ENCODE measurements at regions not wholly inside any gene's neighbourhood (a gene's known extent, or its start where the extent isn't known, plus 50 kb on each side); places are given as distances from the start of the nearest gene placed in this dataset.

GRCh38 chr10:47184724-47185330 lies 115.2 kb upstream of the GDF10 start:
- TF ChIP-seq CTCF (IDR thresholded peaks at IDR 0.05 in 8 of 11, conservative IDR thresholded peaks at IDR 0.05 in 3 of 11) (no peak), POLR2AphosphoS5 (IDR thresholded peaks at IDR 0.05) (no peak), POLR2A (IDR thresholded peaks at IDR 0.05) (no peak)

Data from spleen (tissue), 7 donors.